CD14-positive monocyte (primary cell): ENCODE measurements at regions not wholly inside any gene's neighbourhood (a gene's known extent, or its start where the extent isn't known, plus 50 kb on each side); places are given as distances from the start of the nearest gene placed in this dataset.

Experiments used
- DNase-seq, 3 donors: peaks; one replicate each; pipeline ENCODE4 v3.0.0-alpha.2; 2011 to 2022
- H2AFZ ChIP-seq: 2 replicates; pipeline ENCODE4 v1.6.0; 2012; ENCODE audit warnings: mild to moderate bottlenecking, low read depth, low read length, inconsistent platforms; ENCODE audit not compliant: insufficient read depth, poor library complexity, severe bottlenecking
- H3K27ac ChIP-seq, 2 donors: 1 replicate in 1 of 2; 2 replicates in 1 of 2; pipeline ENCODE4 v1.5.1; 2012 to 2013; ENCODE audit warnings: low read length in 2 of 2, control low read depth in 1 of 2, inconsistent platforms in 1 of 2, low read depth in 1 of 2, mild to moderate bottlenecking in 1 of 2
- H3K27me3 ChIP-seq, 2 donors: one replicate each; pipeline versions ENCODE4 v1.6.0 to v1.6.1; 2011 to 2013; ENCODE audit warnings: low read length in 2 of 2; ENCODE audit not compliant: control insufficient read depth in 2 of 2, insufficient read depth in 2 of 2
- H3K36me3 ChIP-seq, 2 donors: replicated peaks in 1 of 2; 1 replicate in 1 of 2; 2 replicates in 1 of 2; pipeline versions ENCODE4 v1.5.1 to v1.6.1; 2012 to 2013; ENCODE audit warnings: low read length in 2 of 2, control low read depth in 1 of 2, inconsistent platforms in 1 of 2, mild to moderate bottlenecking in 1 of 2; ENCODE audit not compliant: insufficient read depth in 2 of 2, control insufficient read depth in 1 of 2
- H3K4me1 ChIP-seq, 2 donors: 1 replicate in 1 of 2; 2 replicates in 1 of 2; pipeline versions ENCODE4 v1.5.1 to v1.6.1; 2012 to 2013; ENCODE audit warnings: low read length in 2 of 2, control low read depth in 1 of 2, inconsistent platforms in 1 of 2, mild to moderate bottlenecking in 1 of 2, moderate library complexity in 1 of 2; ENCODE audit not compliant: insufficient read depth in 2 of 2, control insufficient read depth in 1 of 2
- H3K4me2 ChIP-seq: replicated peaks from 2 replicates; pipeline ENCODE3; 2012; ENCODE audit warnings: low read length, moderate library complexity, mild to moderate bottlenecking; ENCODE audit not compliant: poor library complexity, severe bottlenecking; ENCODE audit errors: extremely low read depth
- H3K4me3 ChIP-seq, 3 experiments: fragments of 200-600 bp in 1 of 3; sonication (generic) in 1 of 3; replicated peaks in 1 of 3; 1 replicate in 2 of 3; 2 replicates in 1 of 3; pipeline ENCODE4 v1.5.1; 2011 to 2013; ENCODE audit warnings: low read length in 3 of 3, mild to moderate bottlenecking in 3 of 3, control low read depth in 2 of 3, low read depth in 2 of 3, inconsistent platforms in 1 of 3, moderate library complexity in 1 of 3
- H3K79me2 ChIP-seq: 2 replicates; pipeline ENCODE4 v1.6.0; 2012; ENCODE audit warnings: mild to moderate bottlenecking, control low read depth, inconsistent platforms, low read length, moderate library complexity; ENCODE audit not compliant: insufficient read depth
- H3K9ac ChIP-seq: 2 replicates; pipeline ENCODE4 v1.6.0; 2017; ENCODE audit warnings: low read length, mild to moderate bottlenecking; ENCODE audit not compliant: insufficient read depth, poor library complexity, severe bottlenecking
- H3K9me3 ChIP-seq, 2 donors: replicated peaks in 1 of 2; 1 replicate in 1 of 2; 2 replicates in 1 of 2; pipeline versions ENCODE4 v1.5.1 to v1.6.1; 2012 to 2013; ENCODE audit warnings: low read length in 2 of 2, control low read depth in 1 of 2; ENCODE audit not compliant: control insufficient read depth in 1 of 2, insufficient read depth in 1 of 2
- H4K20me1 ChIP-seq: 2 replicates; pipeline ENCODE4 v1.6.0; 2012; ENCODE audit warnings: mild to moderate bottlenecking, low read length, control low read depth, moderate library complexity; ENCODE audit not compliant: insufficient read depth
- H3K27ac Mint-ChIP-seq, 7 donors: one replicate each; pipeline ENCODE4 v1.8.0; 2020; ENCODE audit warnings: mild to moderate bottlenecking in 7 of 7, mixed read lengths in 7 of 7, moderate library complexity in 6 of 7, inconsistent platforms in 2 of 7
- H3K27me3 Mint-ChIP-seq, 3 donors: one replicate each; pipeline ENCODE4 v1.8.0; 2021 to 2022; ENCODE audit warnings: low read depth in 3 of 3, mild to moderate bottlenecking in 3 of 3, mixed read lengths in 3 of 3, moderate library complexity in 3 of 3, inconsistent platforms in 1 of 3
- H3K36me3 Mint-ChIP-seq, 2 donors: one replicate each; pipeline ENCODE4 v1.8.0; 2020; ENCODE audit warnings: mixed read lengths in 2 of 2, inconsistent platforms in 1 of 2, mild to moderate bottlenecking in 1 of 2
- H3K4me1 Mint-ChIP-seq: one replicate; pipeline ENCODE4 v1.8.0; 2020; ENCODE audit warnings: mild to moderate bottlenecking, mixed read lengths
- H3K4me3 Mint-ChIP-seq, 2 donors: one replicate each; pipeline ENCODE4 v1.8.0; 2020; ENCODE audit warnings: mild to moderate bottlenecking in 2 of 2, mixed read lengths in 2 of 2, moderate library complexity in 1 of 2
- H3K9me3 Mint-ChIP-seq, 7 donors: one replicate each; pipeline ENCODE4 v1.8.0; 2020 to 2022; ENCODE audit warnings: mixed read lengths in 7 of 7, mild to moderate bottlenecking in 6 of 7, moderate library complexity in 6 of 7, inconsistent platforms in 2 of 7
- WGBS: methylation state at CpG from one replicate; pipeline ENCODE4 v1.1.5; 2013; ENCODE audit warnings: missing lambda C conversion rate; ENCODE audit not compliant: insufficient coverage; 5-methylcytosine and 5-hydroxymethylcytosine counted together
- intact Hi-C, 2 donors: fragments of 100-400 bp; cut with micrococcal nuclease; formaldehyde crosslinking; loops; one replicate each; pipeline versions ENCODE4 v1.15.0 to v1.15.1; 2023
- TF ChIP-seq, protein P1 (sequence below): fragments of 200-600 bp; IDR thresholded peaks from one replicate; pipeline ENCODE4 v1.8.0; 2022; ENCODE audit warnings: antibody characterized with exemption, mild to moderate bottlenecking

GRCh38 chr10:105864854-105865253, 1223.8 kb downstream of the SORCS3 start:
- Histone ChIP-seq H3K79me2 (no peaks in the 10 kb centered on the region), H3K4me1 (no peaks in the 10 kb centered on the region), H3K27ac (no peak overlapping the region), H3K27me3 (no peaks in the 10 kb centered on the region), H2AFZ (no peak overlapping the region), H3K9ac (no peak overlapping the region), H3K4me3 (no peak overlapping the region), H3K9me3 (peaks cover 0 to 1% of the 10 kb centered on the region in 2 donors), H3K4me2 (no peak overlapping the region), H3K36me3 (no peaks in the 10 kb centered on the region), H4K20me1 (no peaks in the 10 kb centered on the region)
- no peak for DNase-seq
- Mint-ChIP-seq H3K27ac (no peak overlapping the region), H3K4me1 (no peaks in the 10 kb centered on the region), H3K27me3 (no peaks in the 10 kb centered on the region), H3K36me3 (no peaks in the 10 kb centered on the region), H3K9me3 (peaks cover 0 to 6% (median 2%) of the 10 kb centered on the region in 7 donors), H3K4me3 (no peak overlapping the region)
- TF ChIP-seq, protein P1, sequence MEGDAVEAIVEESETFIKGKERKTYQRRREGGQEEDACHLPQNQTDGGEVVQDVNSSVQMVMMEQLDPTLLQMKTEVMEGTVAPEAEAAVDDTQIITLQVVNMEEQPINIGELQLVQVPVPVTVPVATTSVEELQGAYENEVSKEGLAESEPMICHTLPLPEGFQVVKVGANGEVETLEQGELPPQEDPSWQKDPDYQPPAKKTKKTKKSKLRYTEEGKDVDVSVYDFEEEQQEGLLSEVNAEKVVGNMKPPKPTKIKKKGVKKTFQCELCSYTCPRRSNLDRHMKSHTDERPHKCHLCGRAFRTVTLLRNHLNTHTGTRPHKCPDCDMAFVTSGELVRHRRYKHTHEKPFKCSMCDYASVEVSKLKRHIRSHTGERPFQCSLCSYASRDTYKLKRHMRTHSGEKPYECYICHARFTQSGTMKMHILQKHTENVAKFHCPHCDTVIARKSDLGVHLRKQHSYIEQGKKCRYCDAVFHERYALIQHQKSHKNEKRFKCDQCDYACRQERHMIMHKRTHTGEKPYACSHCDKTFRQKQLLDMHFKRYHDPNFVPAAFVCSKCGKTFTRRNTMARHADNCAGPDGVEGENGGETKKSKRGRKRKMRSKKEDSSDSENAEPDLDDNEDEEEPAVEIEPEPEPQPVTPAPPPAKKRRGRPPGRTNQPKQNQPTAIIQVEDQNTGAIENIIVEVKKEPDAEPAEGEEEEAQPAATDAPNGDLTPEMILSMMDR = no peak
- WGBS = no CpG with 5 or more reads among the region's 2 CpGs
- intact Hi-C loops = no loop called here

DNA sequence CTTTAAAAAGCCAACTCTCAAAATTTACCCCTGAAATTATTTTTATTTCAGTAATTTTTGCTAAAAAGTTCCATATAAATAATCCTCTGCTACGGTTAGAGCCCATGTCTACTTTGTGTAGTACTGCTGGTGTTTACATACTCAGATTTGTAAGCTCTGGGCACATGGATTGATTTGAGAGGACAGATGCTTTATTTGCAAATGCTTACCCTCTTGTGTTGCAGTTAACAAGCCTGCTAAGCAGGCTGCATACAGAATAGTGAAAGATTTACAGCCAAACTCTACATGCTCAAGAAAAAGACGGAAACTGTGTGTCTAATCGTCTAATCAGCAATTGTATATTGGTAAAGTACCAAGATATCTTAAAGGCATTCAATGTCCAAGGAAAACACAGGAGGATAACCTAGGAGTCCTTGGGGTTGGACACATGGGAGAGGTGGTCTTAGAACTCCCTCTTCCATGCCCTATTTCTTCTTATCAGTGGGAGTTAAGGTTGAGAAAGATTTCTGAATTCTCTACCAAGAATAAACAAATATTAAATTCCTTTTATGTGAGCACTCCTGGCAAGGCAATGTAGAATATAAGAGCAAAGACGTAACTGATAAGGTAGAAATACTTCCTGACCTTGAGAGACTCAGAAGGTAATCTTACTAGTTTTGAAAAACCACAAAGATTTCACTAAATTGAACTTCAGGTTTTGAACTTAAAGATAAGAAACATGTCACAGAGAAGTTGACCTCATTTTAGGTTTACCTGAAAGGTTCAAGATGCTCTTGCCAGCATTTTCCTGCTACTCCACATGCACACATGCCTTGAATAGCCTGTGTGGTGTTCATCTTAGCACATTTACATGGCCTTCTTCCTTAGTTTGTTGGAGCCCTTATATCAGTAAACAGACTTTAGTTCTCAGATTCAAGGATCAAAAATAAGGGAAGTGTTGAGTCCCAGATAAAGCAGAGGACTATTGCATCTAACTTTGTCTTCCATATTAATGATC, 1216.5 kb downstream of the SORCS3 start:
- H3K9ac ChIP-seq = no peak overlapping the region
- no peaks in the 10 kb centered on the region for H3K79me2 ChIP-seq
- Mint-ChIP-seq H3K27ac (peak overlapping the region in 1 of 7 donors; percentile 23), H3K4me3 (no peak overlapping the region), H3K36me3 (no peaks in the 10 kb centered on the region), H3K9me3 (peaks cover 0 to 6% (median 0%) of the 10 kb centered on the region in 7 donors), H3K4me1 (no peaks in the 10 kb centered on the region), H3K27me3 (no peaks in the 10 kb centered on the region)
- no peak overlapping the region for H2AFZ ChIP-seq
- H3K4me3 ChIP-seq = no peak overlapping the region
- no peaks in the 10 kb centered on the region for H3K36me3 ChIP-seq
- no peaks in the 10 kb centered on the region for H4K20me1 ChIP-seq
- 67% methylated on average over 1 of the region's 4 CpGs for WGBS
- intact Hi-C loops = no loop called here
- no peaks in the 10 kb centered on the region for H3K4me1 ChIP-seq
- DNase-seq = no peak
- no peak overlapping the region for H3K27ac ChIP-seq
- H3K9me3 ChIP-seq = no peaks in the 10 kb centered on the region
- H3K4me2 ChIP-seq = no peak overlapping the region
- H3K27me3 ChIP-seq = no peaks in the 10 kb centered on the region
- TF ChIP-seq, protein P1 = no peak
